H9 (cell line): ENCODE measurements at regions not wholly inside any gene's neighbourhood (a gene's known extent, or its start where the extent isn't known, plus 50 kb on each side); places are given as distances from the start of the nearest gene placed in this dataset.
"Not testable (repeated sequence)": the region's sequence is repeated elsewhere in the genome, so short reads cannot be mapped to it uniquely, and the experiment has no call there.

Experiments used
- DNase-seq: peaks from one replicate; pipeline ENCODE4 v3.0.0-alpha.2; 2017
- H2AFZ ChIP-seq: one replicate; pipeline ENCODE4 v1.6.1; 2013; ENCODE audit warnings: mild to moderate bottlenecking, low read length, control low read depth, moderate library complexity
- H2AK5ac ChIP-seq: 2 replicates; pipeline ENCODE4 v1.6.1; 2013; ENCODE audit warnings: low read length, control low read depth, mixed read lengths; ENCODE audit not compliant: insufficient read length
- H2BK120ac ChIP-seq: one replicate; pipeline ENCODE4 v1.6.1; 2013; ENCODE audit warnings: low read depth, mild to moderate bottlenecking, low read length, control low read depth, inconsistent platforms; ENCODE audit not compliant: poor library complexity, severe bottlenecking
- H2BK12ac ChIP-seq: 2 replicates; pipeline ENCODE4 v1.6.1; 2013; ENCODE audit warnings: low read length, control low read depth, mixed read lengths, low read depth; ENCODE audit not compliant: insufficient read length
- H2BK15ac ChIP-seq: 2 replicates; pipeline ENCODE4 v1.6.1; 2013; ENCODE audit warnings: low read depth, low read length, control low read depth
- H2BK20ac ChIP-seq: one replicate; pipeline ENCODE4 v1.6.1; 2013; ENCODE audit warnings: low read depth, mild to moderate bottlenecking, low read length, control low read depth, inconsistent platforms; ENCODE audit not compliant: poor library complexity, severe bottlenecking
- H2BK5ac ChIP-seq: 2 replicates; pipeline ENCODE4 v1.6.1; 2013; ENCODE audit warnings: low read length, control low read depth, mixed read lengths; ENCODE audit not compliant: insufficient read length
- H3K14ac ChIP-seq: 2 replicates; pipeline ENCODE4 v1.6.1; 2013; ENCODE audit warnings: low read length, control low read depth; ENCODE audit not compliant: insufficient read depth
- H3K18ac ChIP-seq: 2 replicates; pipeline ENCODE4 v1.6.1; 2013; ENCODE audit warnings: low read depth, mild to moderate bottlenecking, mixed read lengths, low read length, control low read depth; ENCODE audit not compliant: insufficient read length
- H3K23ac ChIP-seq: 2 replicates; pipeline ENCODE4 v1.6.1; 2013; ENCODE audit warnings: low read length, control low read depth, mixed read lengths, low read depth; ENCODE audit not compliant: insufficient read length
- H3K23me2 ChIP-seq: 2 replicates; pipeline ENCODE4 v1.6.1; 2013; ENCODE audit warnings: low read depth, mild to moderate bottlenecking, mixed read lengths, low read length, control low read depth; ENCODE audit not compliant: insufficient read length, poor library complexity, severe bottlenecking
- H3K27ac ChIP-seq: 2 replicates; pipeline ENCODE4 v1.5.1; 2013; ENCODE audit warnings: low read length, control low read depth, mixed read lengths, low read depth; ENCODE audit not compliant: insufficient read length
- H3K27me3 ChIP-seq: 2 replicates; pipeline ENCODE4 v1.6.1; 2013; ENCODE audit warnings: low read length, control low read depth, inconsistent platforms; ENCODE audit not compliant: insufficient read depth
- H3K4ac ChIP-seq: 2 replicates; pipeline ENCODE4 v1.6.1; 2013; ENCODE audit warnings: low read depth, mild to moderate bottlenecking, control low read depth, inconsistent platforms, low read length, moderate library complexity
- H3K4me1 ChIP-seq: 2 replicates; pipeline ENCODE4 v1.6.1; 2013; ENCODE audit warnings: low read length, control low read depth, inconsistent platforms; ENCODE audit not compliant: insufficient read depth
- H3K4me2 ChIP-seq: 2 replicates; pipeline ENCODE4 v1.6.1; 2013; ENCODE audit warnings: low read length, control low read depth, mixed read lengths; ENCODE audit not compliant: insufficient read length, insufficient read depth
- H3K56ac ChIP-seq: 2 replicates; pipeline ENCODE4 v1.6.1; 2013; ENCODE audit warnings: low read depth, mild to moderate bottlenecking, mixed read lengths, low read length, control low read depth; ENCODE audit not compliant: insufficient read length
- H3K79me1 ChIP-seq: 2 replicates; pipeline ENCODE4 v1.6.1; 2013; ENCODE audit warnings: low read depth, mild to moderate bottlenecking, moderate library complexity, low read length, control low read depth, inconsistent platforms; ENCODE audit not compliant: insufficient read depth, poor library complexity, severe bottlenecking
- H3K79me2 ChIP-seq: 2 replicates; pipeline ENCODE4 v1.6.1; 2013; ENCODE audit warnings: low read length, control low read depth, inconsistent platforms; ENCODE audit not compliant: insufficient read depth
- H3K9ac ChIP-seq: 2 replicates; pipeline ENCODE4 v1.6.1; 2013; ENCODE audit warnings: low read length, control low read depth, mixed read lengths; ENCODE audit not compliant: insufficient read length; ENCODE audit errors: extremely low read depth
- H3K9me3 ChIP-seq: one replicate; pipeline ENCODE4 v1.6.1; 2013; ENCODE audit warnings: low read depth, low read length, inconsistent platforms; ENCODE audit not compliant: control insufficient read depth
- H3T11ph ChIP-seq: one replicate; pipeline ENCODE4 v1.6.1; 2013; ENCODE audit warnings: mild to moderate bottlenecking, low read length, control low read depth, inconsistent platforms
- H4K20me1 ChIP-seq: one replicate; pipeline ENCODE4 v1.6.1; 2013; ENCODE audit not compliant: control insufficient read depth, insufficient read length, insufficient read depth
- H4K5ac ChIP-seq: 2 replicates; pipeline ENCODE4 v1.6.1; 2013; ENCODE audit warnings: low read depth, mild to moderate bottlenecking, mixed read lengths, low read length, control low read depth; ENCODE audit not compliant: insufficient read length
- H4K8ac ChIP-seq: replicated peaks from 2 replicates; pipeline ENCODE4 v1.6.1; 2013; ENCODE audit warnings: low read length, control low read depth, mixed read lengths, low read depth; ENCODE audit not compliant: insufficient read length
- H4K91ac ChIP-seq: 2 replicates; pipeline ENCODE4 v1.6.1; 2013; ENCODE audit warnings: low read depth, mild to moderate bottlenecking, moderate library complexity, mixed read lengths, low read length, control low read depth; ENCODE audit not compliant: insufficient read length
- H3K27ac Mint-ChIP-seq, 3 experiments: 2 replicates in 2 of 3; 3 replicates in 1 of 3; pipeline ENCODE4 v1.8.0; 2020 to 2021; ENCODE audit warnings: mixed read lengths in 3 of 3, mild to moderate bottlenecking in 1 of 3, moderate library complexity in 1 of 3
- H3K27me3 Mint-ChIP-seq: 2 replicates; pipeline ENCODE4 v1.8.0; 2021; ENCODE audit warnings: low read depth, mild to moderate bottlenecking, moderate library complexity, mixed read lengths
- H3K36me3 Mint-ChIP-seq, 3 experiments: 2 replicates in 2 of 3; 3 replicates in 1 of 3; pipeline ENCODE4 v1.8.0; 2020 to 2021; ENCODE audit warnings: low read depth in 3 of 3, mixed read lengths in 3 of 3; ENCODE audit not compliant: insufficient read depth in 1 of 3
- H3K4me1 Mint-ChIP-seq, 2 experiments: 2 replicates each; pipeline ENCODE4 v1.8.0; 2020; ENCODE audit warnings: mixed read lengths in 2 of 2
- H3K4me3 Mint-ChIP-seq, 2 experiments: 2 replicates in 1 of 2; 3 replicates in 1 of 2; pipeline ENCODE4 v1.8.0; 2020 to 2021; ENCODE audit warnings: mild to moderate bottlenecking in 2 of 2, mixed read lengths in 2 of 2, moderate library complexity in 1 of 2
- H3K9me3 Mint-ChIP-seq, 2 experiments: 2 replicates in 1 of 2; 3 replicates in 1 of 2; pipeline ENCODE4 v1.8.0; 2020; ENCODE audit warnings: mild to moderate bottlenecking in 2 of 2, mixed read lengths in 2 of 2, moderate library complexity in 1 of 2
- WGBS: extraction: QIAGEN DNeasy Blood & Tissue Kit; methylation state at CpG from one replicate; pipeline ENCODE4 v1.1.7; 2013; ENCODE audit warnings: missing lambda C conversion rate, low lambda C conversion rate, mixed read lengths; ENCODE audit not compliant: insufficient read length; ENCODE audit errors: extremely low coverage; 5-methylcytosine and 5-hydroxymethylcytosine counted together
- TF ChIP-seq, protein P1 (sequence below): fragments of 200-600 bp; sonication (generic); conservative IDR thresholded peaks from 3 replicates; pipeline ENCODE4 v1.8.0; 2021; ENCODE audit warnings: antibody characterized with exemption, mild to moderate bottlenecking

GRCh38 chr7:79921976-79922375 is 212.7 kb upstream of the GNAI1 start:
- no peaks in the 10 kb centered on the region for H3K9me3 ChIP-seq
- peaks cover 4% of the 10 kb centered on the region in 2 experiments; a peak in 2 of 5 replicates for H3K9me3 Mint-ChIP-seq
- no peak overlapping the region for H2BK120ac ChIP-seq
- no peak overlapping the region for H2BK20ac ChIP-seq
- no peak overlapping the region for H4K5ac ChIP-seq
- no peak overlapping the region for H3K27ac Mint-ChIP-seq
- no peaks in the 10 kb centered on the region for H3K4me1 Mint-ChIP-seq
- no peaks in the 10 kb centered on the region for H3K27me3 ChIP-seq
- TF ChIP-seq, protein P1, sequence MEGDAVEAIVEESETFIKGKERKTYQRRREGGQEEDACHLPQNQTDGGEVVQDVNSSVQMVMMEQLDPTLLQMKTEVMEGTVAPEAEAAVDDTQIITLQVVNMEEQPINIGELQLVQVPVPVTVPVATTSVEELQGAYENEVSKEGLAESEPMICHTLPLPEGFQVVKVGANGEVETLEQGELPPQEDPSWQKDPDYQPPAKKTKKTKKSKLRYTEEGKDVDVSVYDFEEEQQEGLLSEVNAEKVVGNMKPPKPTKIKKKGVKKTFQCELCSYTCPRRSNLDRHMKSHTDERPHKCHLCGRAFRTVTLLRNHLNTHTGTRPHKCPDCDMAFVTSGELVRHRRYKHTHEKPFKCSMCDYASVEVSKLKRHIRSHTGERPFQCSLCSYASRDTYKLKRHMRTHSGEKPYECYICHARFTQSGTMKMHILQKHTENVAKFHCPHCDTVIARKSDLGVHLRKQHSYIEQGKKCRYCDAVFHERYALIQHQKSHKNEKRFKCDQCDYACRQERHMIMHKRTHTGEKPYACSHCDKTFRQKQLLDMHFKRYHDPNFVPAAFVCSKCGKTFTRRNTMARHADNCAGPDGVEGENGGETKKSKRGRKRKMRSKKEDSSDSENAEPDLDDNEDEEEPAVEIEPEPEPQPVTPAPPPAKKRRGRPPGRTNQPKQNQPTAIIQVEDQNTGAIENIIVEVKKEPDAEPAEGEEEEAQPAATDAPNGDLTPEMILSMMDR, result no peak
- no peak for DNase-seq
- H2AFZ ChIP-seq, result no peak overlapping the region
- no peak overlapping the region for H3K27ac ChIP-seq
- H2BK5ac ChIP-seq, result no peak overlapping the region
- no peaks in the 10 kb centered on the region for H3K79me2 ChIP-seq
- H3K23ac ChIP-seq, result no peak overlapping the region
- peaks cover 1% of the 10 kb centered on the region; the same call in 1 of the 2 replicates for H3K27me3 Mint-ChIP-seq
- H3K4me3 Mint-ChIP-seq, result no peak overlapping the region
- H2BK12ac ChIP-seq, result no peak overlapping the region
- H2AK5ac ChIP-seq, result no peak overlapping the region
- no peak overlapping the region for H3K9ac ChIP-seq
- no peak overlapping the region for H3T11ph ChIP-seq
- no peaks in the 10 kb centered on the region for H3K4me1 ChIP-seq
- H3K4ac ChIP-seq, result no peak overlapping the region
- WGBS, result no CpG with 5 or more reads among the region's 5 CpGs
- H3K4me2 ChIP-seq, result no peak overlapping the region
- H3K14ac ChIP-seq, result no peak overlapping the region
- no peak overlapping the region for H3K56ac ChIP-seq
- no peaks in the 10 kb centered on the region for H4K20me1 ChIP-seq
- no peak overlapping the region for H4K91ac ChIP-seq
- H3K79me1 ChIP-seq, result no peaks in the 10 kb centered on the region
- H3K23me2 ChIP-seq, result no peaks in the 10 kb centered on the region
- H3K18ac ChIP-seq, result no peak overlapping the region
- peaks cover 0 to 4% (median 2%) of the 10 kb centered on the region in 3 experiments; a peak in 2 of 7 replicates for H3K36me3 Mint-ChIP-seq
- no peak overlapping the region for H4K8ac ChIP-seq
- no peak overlapping the region for H2BK15ac ChIP-seq

GRCh38 chr7:79918632-79919031 is 216.0 kb upstream of the GNAI1 start:
- H2BK5ac ChIP-seq, H3K79me2 ChIP-seq, H2BK120ac ChIP-seq, DNase-seq, H3K56ac ChIP-seq, H3K18ac ChIP-seq, H3T11ph ChIP-seq, H3K27ac ChIP-seq, H3K4ac ChIP-seq, H3K4me1 Mint-ChIP-seq, H3K9ac ChIP-seq, H3K27ac Mint-ChIP-seq, H3K4me2 ChIP-seq, H3K14ac ChIP-seq, H4K91ac ChIP-seq, H2BK15ac ChIP-seq, H2AK5ac ChIP-seq, H3K79me1 ChIP-seq, H3K9me3 ChIP-seq, H4K20me1 ChIP-seq, H3K4me1 ChIP-seq, H4K8ac ChIP-seq, H3K23me2 ChIP-seq, H2BK12ac ChIP-seq, H3K27me3 Mint-ChIP-seq, H4K5ac ChIP-seq, H3K4me3 Mint-ChIP-seq, H3K23ac ChIP-seq, H2BK20ac ChIP-seq, H2AFZ ChIP-seq, H3K27me3 ChIP-seq: not testable (repeated sequence)
- H3K36me3 Mint-ChIP-seq, result peaks cover 0 to 15% (median 2%) of the 10 kb centered on the region in 3 experiments; a peak in 3 of 7 replicates
- H3K9me3 Mint-ChIP-seq, result peaks cover 6 to 24% of the 10 kb centered on the region in 2 experiments; a peak in 4 of 5 replicates
- no CpG with 5 or more reads among the region's 2 CpGs for WGBS
